CD4-positive, CD25-positive, alpha-beta regulatory T cell (primary cell): ENCODE measurements at regions not wholly inside any gene's neighbourhood (a gene's known extent, or its start where the extent isn't known, plus 50 kb on each side); places are given as distances from the start of the nearest gene placed in this dataset.
"Not testable (repeated sequence)": the region's sequence is repeated elsewhere in the genome, so short reads cannot be mapped to it uniquely, and the experiment has no call there.

ENCODE experiments used
- ATAC-seq, 2 donors: fragments of 150-1000 bp; cut with Tn5 transposase; one replicate each; pipeline ENCODE4 v1.10.0; 2021; ENCODE audit warnings: low read depth in 2 of 2, moderate number of reproducible peaks in 2 of 2, moderate library complexity in 1 of 2
- DNase-seq, 3 donors: peaks; one replicate each; pipeline versions ENCODE4 v3.0.0 to v3.0.0-alpha.2; 2012 to 2022; ENCODE audit warnings: mixed read lengths in 1 of 3
- H3K27ac ChIP-seq: one replicate; pipeline ENCODE4 v1.7.0; 2013; ENCODE audit warnings: mild to moderate bottlenecking, low read length; ENCODE audit not compliant: insufficient read depth, poor library complexity, severe bottlenecking
- H3K27me3 ChIP-seq: one replicate; pipeline ENCODE4 v1.7.0; 2013; ENCODE audit warnings: low read length; ENCODE audit not compliant: control insufficient read depth, insufficient read depth
- H3K36me3 ChIP-seq: one replicate; pipeline ENCODE4 v1.7.0; 2013; ENCODE audit warnings: mild to moderate bottlenecking, low read length, moderate library complexity; ENCODE audit not compliant: control insufficient read depth, insufficient read depth
- H3K4me1 ChIP-seq: 2 replicates; pipeline ENCODE4 v1.7.0; 2013; ENCODE audit warnings: mild to moderate bottlenecking, low read length; ENCODE audit not compliant: insufficient read depth, control insufficient read depth, poor library complexity, severe bottlenecking
- H3K4me3 ChIP-seq: one replicate; pipeline ENCODE4 v1.7.0; 2013; ENCODE audit warnings: low read depth, mild to moderate bottlenecking, low read length, moderate library complexity
- H3K9me3 ChIP-seq, 2 experiments: 1 replicate in 1 of 2; 2 replicates in 1 of 2; pipeline ENCODE4 v1.7.0; 2013; ENCODE audit warnings: low read length in 2 of 2, mild to moderate bottlenecking in 1 of 2, moderate library complexity in 1 of 2; ENCODE audit not compliant: control insufficient read depth in 2 of 2
- H3K27ac Mint-ChIP-seq, 3 donors: one replicate each; pipeline ENCODE4 v1.8.0; 2020 to 2022; ENCODE audit warnings: mild to moderate bottlenecking in 3 of 3, mixed read lengths in 3 of 3, moderate library complexity in 2 of 3
- H3K27me3 Mint-ChIP-seq: one replicate; pipeline ENCODE4 v1.8.0; 2022; ENCODE audit warnings: mild to moderate bottlenecking, mixed read lengths
- H3K36me3 Mint-ChIP-seq: one replicate; pipeline ENCODE4 v1.8.0; 2020; ENCODE audit warnings: mixed read lengths
- H3K4me1 Mint-ChIP-seq, 4 donors: one replicate each; pipeline ENCODE4 v1.8.0; 2020 to 2022; ENCODE audit warnings: mixed read lengths in 4 of 4, mild to moderate bottlenecking in 1 of 4
- H3K4me3 Mint-ChIP-seq, 4 donors: one replicate each; pipeline ENCODE4 v1.8.0; 2020 to 2022; ENCODE audit warnings: mild to moderate bottlenecking in 4 of 4, mixed read lengths in 4 of 4, moderate library complexity in 3 of 4
- H3K9me3 Mint-ChIP-seq, 7 donors: one replicate each; pipeline ENCODE4 v1.8.0; 2020 to 2022; ENCODE audit warnings: mixed read lengths in 7 of 7, mild to moderate bottlenecking in 3 of 7, moderate library complexity in 2 of 7

DNA sequence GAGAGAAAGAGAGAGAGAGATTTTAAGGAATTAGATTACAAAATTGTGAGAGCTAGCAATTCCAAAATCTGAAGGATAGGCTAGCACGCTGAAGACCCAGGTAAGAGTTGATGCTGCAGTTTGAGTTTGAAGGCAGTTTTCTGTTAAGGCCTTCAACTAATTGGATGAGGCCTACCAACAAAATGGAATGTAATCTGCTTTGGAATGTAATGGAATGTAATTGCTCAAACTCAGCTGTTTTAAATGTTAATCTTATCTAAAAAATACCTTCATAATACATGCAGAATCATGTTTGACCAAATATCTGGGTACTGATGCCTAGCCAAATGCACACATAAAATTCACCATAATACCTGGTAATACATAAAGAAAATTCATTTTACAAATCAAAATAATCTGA, 976.1 kb downstream of the LTN1 start:
- DNase-seq = no peak
- Mint-ChIP-seq H3K9me3 (peaks cover 0 to 10% (median 3%) of the 10 kb centered on the region in 7 donors), H3K4me3 (no peak overlapping the region), H3K36me3 (no peaks in the 10 kb centered on the region), H3K27ac (no peak overlapping the region), H3K4me1 (no peaks in the 10 kb centered on the region), H3K27me3 (no peaks in the 10 kb centered on the region)
- Histone ChIP-seq H3K27ac (no peak overlapping the region), H3K27me3 (no peaks in the 10 kb centered on the region), H3K4me3 (no peak overlapping the region), H3K9me3 (no peaks in the 10 kb centered on the region), H3K36me3 (no peaks in the 10 kb centered on the region), H3K4me1 (no peaks in the 10 kb centered on the region)
- no peak for ATAC-seq

DNA sequence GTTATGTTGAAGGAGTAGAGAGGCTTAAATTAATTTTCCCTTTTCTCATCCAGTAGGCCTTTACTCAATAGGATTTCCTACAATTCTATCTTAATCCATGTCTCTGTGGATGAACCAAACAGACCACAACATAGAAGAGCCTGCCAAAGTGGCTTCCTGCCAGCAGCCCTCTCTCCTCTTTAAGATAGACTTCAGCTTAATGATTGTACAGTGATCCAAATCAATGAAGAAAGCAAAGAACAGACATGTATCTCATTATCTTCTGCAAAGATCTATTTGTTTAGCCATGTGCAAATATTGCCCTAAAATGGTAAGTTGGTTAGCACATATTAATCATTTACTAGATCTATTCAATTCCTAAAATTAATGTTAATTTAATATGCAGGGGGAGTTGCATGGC, 979.6 kb downstream of the LTN1 start:
- H3K4me3 Mint-ChIP-seq, H3K36me3 ChIP-seq, H3K4me3 ChIP-seq, H3K27me3 Mint-ChIP-seq, H3K27ac Mint-ChIP-seq, H3K4me1 Mint-ChIP-seq, DNase-seq, H3K9me3 Mint-ChIP-seq, H3K27me3 ChIP-seq, H3K36me3 Mint-ChIP-seq, ATAC-seq, H3K9me3 ChIP-seq, H3K4me1 ChIP-seq, H3K27ac ChIP-seq: not testable (repeated sequence)

DNA sequence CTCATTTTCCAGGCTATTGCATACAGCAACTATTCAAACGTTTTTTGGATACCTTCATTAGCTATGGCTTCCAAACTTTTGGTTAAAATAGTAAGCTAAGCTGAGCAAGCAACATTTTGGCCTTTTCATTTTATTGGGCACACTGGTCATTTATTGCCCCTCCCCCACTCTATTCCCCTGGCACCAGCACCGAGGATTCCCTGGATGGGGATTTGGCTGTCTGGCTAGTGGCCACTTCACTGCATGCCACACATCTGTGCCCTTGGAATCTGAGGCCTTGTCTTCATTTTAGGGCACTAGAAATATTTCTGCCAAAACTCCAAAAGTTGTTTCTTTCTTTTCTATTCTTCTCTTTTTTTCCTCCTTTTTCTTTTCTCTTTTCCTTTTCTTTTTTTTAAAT, 980.7 kb downstream of the LTN1 start:
- H3K4me1 ChIP-seq, H3K27ac ChIP-seq, H3K36me3 Mint-ChIP-seq, H3K36me3 ChIP-seq, H3K4me3 Mint-ChIP-seq, ATAC-seq, H3K9me3 Mint-ChIP-seq, H3K27me3 Mint-ChIP-seq, H3K4me3 ChIP-seq, H3K27ac Mint-ChIP-seq, H3K27me3 ChIP-seq, DNase-seq, H3K4me1 Mint-ChIP-seq, H3K9me3 ChIP-seq: not testable (repeated sequence)

DNA sequence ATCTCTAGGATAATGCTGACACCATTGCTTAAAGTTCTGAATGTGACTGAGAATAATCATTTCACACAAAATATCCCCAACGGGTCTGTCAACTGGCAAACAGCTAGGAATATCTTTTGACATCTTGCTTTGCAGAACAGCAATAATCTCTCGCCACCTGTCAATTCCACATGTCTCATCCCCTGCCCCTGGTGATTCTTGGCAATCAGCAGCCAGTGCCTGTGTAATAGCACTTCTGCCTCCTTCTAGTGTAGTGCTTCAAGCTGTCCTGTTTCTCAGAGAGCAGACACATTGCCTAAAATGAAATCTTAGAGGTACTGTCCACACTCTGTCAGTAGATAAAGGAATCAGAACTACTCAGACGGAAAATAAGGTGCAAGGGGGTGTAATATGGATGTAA, 984.4 kb downstream of the LTN1 start:
- H3K4me3 ChIP-seq, H3K9me3 Mint-ChIP-seq, DNase-seq, H3K36me3 ChIP-seq, H3K27ac Mint-ChIP-seq, H3K27me3 Mint-ChIP-seq, H3K4me1 ChIP-seq, ATAC-seq, H3K9me3 ChIP-seq, H3K36me3 Mint-ChIP-seq, H3K27ac ChIP-seq, H3K27me3 ChIP-seq, H3K4me1 Mint-ChIP-seq, H3K4me3 Mint-ChIP-seq: not testable (repeated sequence)

DNA sequence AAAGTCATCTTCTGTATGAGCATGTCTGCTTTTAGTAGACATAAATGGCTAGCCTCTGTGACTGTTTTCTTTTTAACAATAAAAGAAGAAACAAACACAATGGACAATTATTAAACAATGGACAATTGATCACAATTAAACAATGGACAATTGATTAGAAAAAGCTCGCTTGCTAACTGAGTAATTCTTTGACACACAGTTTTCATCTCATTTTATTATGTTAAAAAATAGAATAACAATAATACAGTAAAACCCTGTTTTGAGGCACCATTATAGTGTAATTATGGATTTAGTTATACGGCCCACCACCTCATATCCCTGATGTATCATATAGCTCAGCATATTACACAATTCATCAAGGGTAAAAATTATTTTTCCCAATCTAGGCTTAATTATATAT, 989.0 kb downstream of the LTN1 start:
- not testable (repeated sequence) for H3K4me3 Mint-ChIP-seq, H3K27me3 Mint-ChIP-seq, H3K4me1 Mint-ChIP-seq, H3K36me3 Mint-ChIP-seq, H3K27ac ChIP-seq, H3K9me3 ChIP-seq, H3K27ac Mint-ChIP-seq, H3K4me3 ChIP-seq, H3K9me3 Mint-ChIP-seq, ATAC-seq, H3K27me3 ChIP-seq, H3K4me1 ChIP-seq, DNase-seq, H3K36me3 ChIP-seq

DNA sequence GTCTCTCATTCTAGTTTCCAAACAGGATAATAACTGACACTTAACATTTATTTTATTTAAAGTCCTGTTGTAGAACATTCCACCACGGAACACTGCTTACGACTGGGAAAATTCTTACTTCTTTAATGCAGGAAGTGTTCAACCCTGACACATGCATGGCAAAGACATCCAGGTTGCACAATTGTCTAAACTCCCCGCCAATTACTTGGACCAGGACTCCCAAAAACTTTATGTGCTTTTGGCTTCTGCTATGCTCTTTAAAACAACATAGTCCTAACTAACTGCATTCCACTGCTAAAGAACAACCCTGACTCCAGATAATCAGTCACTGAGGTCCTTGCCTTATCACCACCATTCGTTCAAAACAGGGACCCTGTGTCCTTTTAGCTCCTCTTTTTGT, 995.8 kb downstream of the LTN1 start:
- H3K4me3 Mint-ChIP-seq, H3K9me3 Mint-ChIP-seq, H3K36me3 Mint-ChIP-seq, H3K27ac ChIP-seq, H3K27me3 ChIP-seq, H3K4me1 Mint-ChIP-seq, H3K27ac Mint-ChIP-seq, H3K27me3 Mint-ChIP-seq, ATAC-seq, H3K36me3 ChIP-seq, DNase-seq, H3K4me3 ChIP-seq, H3K4me1 ChIP-seq, H3K9me3 ChIP-seq: not testable (repeated sequence)

DNA sequence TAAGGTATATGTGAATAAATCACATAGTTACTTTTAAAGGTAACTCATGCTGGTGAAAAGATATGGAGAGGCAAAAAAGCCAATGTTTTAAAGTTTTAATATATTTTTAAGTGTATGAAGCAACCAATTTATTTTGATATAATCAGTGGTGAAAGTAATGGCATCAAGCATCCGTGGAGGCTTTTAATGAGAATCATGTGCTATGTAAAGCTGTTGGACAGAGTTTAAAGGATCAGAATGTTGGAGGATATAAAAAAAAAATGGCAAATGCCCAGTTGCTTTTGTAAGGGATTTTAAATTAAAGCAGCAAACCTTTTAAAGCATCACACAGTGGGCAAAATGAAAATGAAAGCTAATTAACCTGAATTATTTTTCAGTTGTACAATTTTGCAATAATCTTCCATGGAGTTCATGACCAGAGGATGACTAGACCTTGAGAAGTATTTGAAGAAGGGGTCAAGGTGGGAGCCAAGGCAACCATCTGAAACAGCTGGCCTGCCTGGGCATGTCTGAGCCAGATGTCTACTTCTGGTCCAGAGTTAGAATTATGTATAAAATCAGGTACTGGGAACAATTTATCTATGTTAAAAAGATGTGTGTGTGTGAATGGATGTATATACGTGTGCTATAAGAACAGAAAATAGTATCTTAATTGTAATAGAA, 1007.9 kb downstream of the LTN1 start:
- not testable (repeated sequence) for H3K9me3 Mint-ChIP-seq, H3K27ac Mint-ChIP-seq, H3K4me1 Mint-ChIP-seq, H3K4me1 ChIP-seq, H3K27me3 ChIP-seq, H3K36me3 Mint-ChIP-seq, H3K36me3 ChIP-seq, H3K27ac ChIP-seq, DNase-seq, H3K9me3 ChIP-seq, ATAC-seq, H3K4me3 Mint-ChIP-seq, H3K27me3 Mint-ChIP-seq, H3K4me3 ChIP-seq

DNA sequence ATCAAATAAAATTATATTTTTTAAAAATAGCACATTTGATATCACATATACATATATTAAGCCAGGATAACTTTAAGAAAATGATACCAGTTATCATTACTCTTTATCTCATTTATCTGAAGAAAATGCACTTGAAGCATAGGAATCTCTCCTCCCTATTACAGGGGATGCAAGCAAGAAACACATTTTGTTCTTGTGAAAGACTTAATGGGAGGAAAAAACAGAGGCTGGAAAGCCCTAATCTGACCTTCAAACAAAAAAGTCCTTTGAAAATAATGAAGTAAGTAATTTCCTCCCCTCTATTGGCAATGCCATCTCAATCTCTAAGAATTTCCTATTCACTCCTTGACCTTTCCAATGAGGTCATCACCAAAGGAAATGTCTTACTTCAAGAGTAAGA, 1012.6 kb upstream of the ADAMTS5 start:
- H3K27me3 Mint-ChIP-seq, ATAC-seq, H3K36me3 Mint-ChIP-seq, H3K27ac ChIP-seq, DNase-seq, H3K4me3 ChIP-seq, H3K27me3 ChIP-seq, H3K4me1 Mint-ChIP-seq, H3K27ac Mint-ChIP-seq, H3K36me3 ChIP-seq, H3K9me3 ChIP-seq, H3K9me3 Mint-ChIP-seq, H3K4me3 Mint-ChIP-seq, H3K4me1 ChIP-seq: not testable (repeated sequence)
